Immature natural killer cell (primary cell): ENCODE measurements at regions not wholly inside any gene's neighbourhood (a gene's known extent, or its start where the extent isn't known, plus 50 kb on each side); places are given as distances from the start of the nearest gene placed in this dataset.
A peak's percentile ranks its signal among the peaks of the same experiment; 100 is the strongest.
"Not testable (repeated sequence)": the region's sequence is repeated elsewhere in the genome, so short reads cannot be mapped to it uniquely, and the experiment has no call there.

Source experiments
- DNase-seq, 3 donors: peaks; one replicate each; pipeline ENCODE4 v3.0.0; 2022; ENCODE audit warnings: mixed read lengths in 1 of 3
- H3K27ac Mint-ChIP-seq, 6 donors: one replicate each; pipeline ENCODE4 v1.8.0; 2020; ENCODE audit warnings: mixed read lengths in 6 of 6, mild to moderate bottlenecking in 5 of 6, inconsistent platforms in 4 of 6, moderate library complexity in 3 of 6
- H3K27me3 Mint-ChIP-seq, 3 donors: one replicate each; pipeline ENCODE4 v1.8.0; 2020 to 2021; ENCODE audit warnings: low read depth in 3 of 3, mild to moderate bottlenecking in 3 of 3, mixed read lengths in 3 of 3, moderate library complexity in 3 of 3, inconsistent platforms in 1 of 3
- H3K36me3 Mint-ChIP-seq, 3 donors: one replicate each; pipeline ENCODE4 v1.8.0; 2020; ENCODE audit warnings: mixed read lengths in 3 of 3, inconsistent platforms in 2 of 3, mild to moderate bottlenecking in 2 of 3
- H3K4me1 Mint-ChIP-seq, 2 donors: one replicate each; pipeline ENCODE4 v1.8.0; 2020; ENCODE audit warnings: inconsistent platforms in 2 of 2, mild to moderate bottlenecking in 2 of 2, mixed read lengths in 2 of 2, moderate library complexity in 1 of 2
- H3K4me3 Mint-ChIP-seq, 5 donors: one replicate each; pipeline ENCODE4 v1.8.0; 2020; ENCODE audit warnings: mild to moderate bottlenecking in 5 of 5, mixed read lengths in 5 of 5, inconsistent platforms in 3 of 5, moderate library complexity in 3 of 5
- H3K9me3 Mint-ChIP-seq, 6 donors: one replicate each; pipeline ENCODE4 v1.8.0; 2020; ENCODE audit warnings: mild to moderate bottlenecking in 6 of 6, mixed read lengths in 6 of 6, inconsistent platforms in 4 of 6, moderate library complexity in 3 of 6

DNA sequence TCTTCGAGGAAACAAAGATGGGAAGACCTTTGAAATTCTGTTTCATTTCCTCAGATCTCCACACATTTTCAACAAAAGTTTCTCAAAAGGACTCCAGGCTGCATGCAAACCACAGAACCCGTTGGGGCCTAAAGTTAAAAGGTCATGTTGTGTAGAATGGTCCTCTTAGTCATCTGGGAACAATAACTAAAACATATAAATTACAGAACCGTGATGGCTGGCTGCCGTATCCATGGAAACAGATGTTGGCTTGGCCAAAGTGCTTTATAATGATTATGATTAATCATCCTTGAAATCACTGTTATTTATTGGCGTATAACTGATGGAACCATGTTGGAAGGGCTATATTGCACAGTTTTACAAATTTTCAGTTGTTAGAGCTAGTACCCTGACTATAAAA lies 182.8 kb upstream of the CRIM1 start:
- Mint-ChIP-seq H3K9me3 (peaks cover 0 to 1% (median 0%) of the 10 kb centered on the region in 6 donors), H3K27ac (no peak overlapping the region), H3K27me3 (peaks cover 0 to 6% (median 0%) of the 10 kb centered on the region in 3 donors), H3K36me3 (peaks cover 0 to 3% (median 0%) of the 10 kb centered on the region in 3 donors), H3K4me3 (no peak overlapping the region), H3K4me1 (no peaks in the 10 kb centered on the region)
- DNase-seq: no peak

DNA sequence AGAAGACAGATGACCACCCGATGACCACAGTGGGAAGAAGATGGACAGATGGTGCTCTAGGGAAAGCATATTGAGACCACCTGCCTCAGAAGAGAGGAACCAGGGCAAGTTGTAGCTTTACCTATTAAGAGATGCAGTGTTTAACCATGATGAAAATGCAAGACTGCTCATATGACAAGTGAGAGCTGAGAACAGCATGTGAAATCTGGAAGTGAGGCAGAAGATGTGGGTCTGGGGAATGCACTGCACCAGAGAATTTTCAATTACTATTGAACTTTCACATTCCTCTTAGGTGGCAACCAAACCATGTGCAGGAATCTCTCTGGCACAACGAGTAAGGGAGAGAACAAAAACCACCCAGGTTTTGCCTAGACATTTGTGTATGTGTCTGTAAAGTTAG lies 184.8 kb upstream of the CRIM1 start:
- Mint-ChIP-seq H3K4me1 (no peaks in the 10 kb centered on the region), H3K36me3 (peaks cover 0 to 4% (median 3%) of the 10 kb centered on the region in 3 donors), H3K27me3 (peaks cover 0 to 6% (median 0%) of the 10 kb centered on the region in 3 donors), H3K4me3 (no peak overlapping the region), H3K9me3 (peaks cover 0 to 1% (median 0%) of the 10 kb centered on the region in 6 donors), H3K27ac (no peak overlapping the region)
- no peak for DNase-seq

DNA sequence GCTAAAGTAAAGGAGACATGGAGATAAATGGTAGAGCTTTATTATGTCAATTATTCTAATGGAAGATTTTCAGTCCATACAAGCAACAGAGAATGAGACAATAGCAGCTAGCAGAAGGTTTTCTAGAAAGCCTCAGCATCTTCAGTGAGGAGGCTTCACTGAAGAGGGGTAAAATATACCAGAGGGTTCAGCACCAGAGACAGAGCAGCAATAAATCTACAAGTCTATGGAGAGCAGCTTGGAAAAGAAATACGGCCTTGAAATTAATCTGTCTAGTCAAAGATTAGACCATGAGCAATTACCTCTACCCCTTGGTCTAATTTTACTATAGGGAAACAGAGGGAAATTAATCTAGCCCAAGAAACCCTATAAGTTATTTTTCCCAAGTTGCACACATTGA lies 185.7 kb upstream of the CRIM1 start:
- DNase-seq: no peak
- no peak overlapping the region for H3K27ac Mint-ChIP-seq
- H3K4me1 Mint-ChIP-seq: no peaks in the 10 kb centered on the region
- peaks cover 0 to 4% (median 3%) of the 10 kb centered on the region in 3 donors for H3K36me3 Mint-ChIP-seq
- H3K4me3 Mint-ChIP-seq: no peak overlapping the region
- peaks cover 0 to 1% (median 0%) of the 10 kb centered on the region in 6 donors for H3K9me3 Mint-ChIP-seq
- H3K27me3 Mint-ChIP-seq: peaks cover 0 to 7% (median 0%) of the 10 kb centered on the region in 3 donors

- no peak for DNase-seq
- Mint-ChIP-seq H3K27me3 (peaks cover 0 to 5% (median 0%) of the 10 kb centered on the region in 3 donors), H3K4me3 (no peak overlapping the region), H3K27ac (no peak overlapping the region), H3K9me3 (peaks cover 0 to 1% (median 0%) of the 10 kb centered on the region in 6 donors), H3K36me3 (peaks cover 0 to 9% (median 4%) of the 10 kb centered on the region in 3 donors), H3K4me1 (peaks cover 3 to 6% of the 10 kb centered on the region in 2 donors)
Observed at GRCh38 chr2:36168115-36168514, 187.5 kb upstream of the CRIM1 start.

GRCh38 chr2:36165132-36165531 lies 190.4 kb upstream of the CRIM1 start:
- Mint-ChIP-seq H3K27ac (no peak overlapping the region), H3K4me1 (peaks cover 3 to 6% of the 10 kb centered on the region in 2 donors), H3K9me3 (no peaks in the 10 kb centered on the region), H3K4me3 (no peak overlapping the region), H3K36me3 (peaks cover 0 to 6% (median 4%) of the 10 kb centered on the region in 3 donors), H3K27me3 (peaks cover 0 to 4% (median 3%) of the 10 kb centered on the region in 3 donors)
- no peak for DNase-seq

- Mint-ChIP-seq H3K9me3 (no peaks in the 10 kb centered on the region), H3K36me3 (peaks cover 0 to 6% (median 4%) of the 10 kb centered on the region in 3 donors), H3K4me3 (no peak overlapping the region), H3K4me1 (peaks cover 3 to 6% of the 10 kb centered on the region in 2 donors), H3K27ac (no peak overlapping the region), H3K27me3 (peaks cover 0 to 4% (median 2%) of the 10 kb centered on the region in 3 donors)
- DNase-seq: no peak
Observed at GRCh38 chr2:36163520-36164254, 191.9 kb upstream of the CRIM1 start.

DNA sequence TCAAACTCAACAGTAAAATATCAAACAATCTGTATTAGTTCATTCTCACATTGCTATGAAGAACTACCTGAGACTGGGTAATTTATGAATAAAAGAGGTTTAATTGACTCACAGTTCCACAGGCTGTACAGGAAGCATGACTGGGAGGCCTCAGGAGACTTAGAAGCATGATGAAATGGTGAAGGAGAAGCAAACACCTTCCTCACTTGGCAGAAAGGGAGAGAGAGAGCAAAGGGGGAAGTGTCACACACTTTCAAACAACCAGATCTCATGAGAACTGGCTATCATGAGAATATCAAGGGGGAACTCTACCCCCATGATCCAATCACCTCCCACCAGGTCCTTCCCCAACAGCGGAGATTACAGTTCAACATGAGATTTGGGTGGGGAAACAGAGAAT lies 198.5 kb upstream of the CRIM1 start:
- H3K4me1 Mint-ChIP-seq, H3K27ac Mint-ChIP-seq, H3K9me3 Mint-ChIP-seq, DNase-seq, H3K36me3 Mint-ChIP-seq, H3K4me3 Mint-ChIP-seq, H3K27me3 Mint-ChIP-seq: not testable (repeated sequence)

DNA sequence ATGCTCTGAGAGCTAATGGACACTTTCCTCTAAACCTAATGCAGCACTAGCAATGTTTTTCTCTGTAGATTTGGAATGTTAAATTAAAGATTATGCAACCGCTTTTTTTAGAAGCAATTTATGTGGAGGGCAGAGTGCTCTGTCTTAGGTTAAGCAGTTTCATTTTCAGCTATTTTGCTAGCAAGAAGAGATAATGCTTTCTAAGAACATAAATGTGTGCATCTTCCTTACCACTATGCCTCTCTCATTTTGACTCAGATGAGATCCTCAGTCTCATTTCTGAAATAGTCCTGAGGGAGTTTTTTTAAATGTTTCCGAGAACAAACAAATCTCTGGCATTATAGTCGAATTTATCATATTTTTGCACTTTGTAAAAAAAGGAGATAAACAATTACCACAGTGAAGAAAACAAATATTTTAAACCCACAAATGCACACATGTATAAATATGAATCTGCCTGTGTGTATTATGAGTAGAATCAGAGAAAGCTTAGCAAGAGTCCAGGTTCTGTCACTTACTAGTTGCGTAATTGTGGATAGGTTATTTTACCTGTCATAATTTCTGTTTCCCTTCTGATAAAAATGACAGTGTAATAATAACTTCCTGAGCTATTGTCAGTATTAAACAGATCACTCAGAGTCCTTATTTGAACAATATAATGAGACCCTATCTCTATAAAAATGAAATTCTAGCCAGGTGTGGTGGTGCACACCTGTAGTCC lies 207.7 kb upstream of the CRIM1 start:
- no peak for DNase-seq
- Mint-ChIP-seq H3K27me3 (peaks cover 0 to 4% (median 0%) of the 10 kb centered on the region in 3 donors), H3K4me1 (peaks cover 24 to 27% of the 10 kb centered on the region in 2 donors), H3K36me3 (peaks cover 0 to 3% (median 0%) of the 10 kb centered on the region in 3 donors), H3K4me3 (peak overlapping the region in 1 of 5 donors; percentile 48), H3K27ac (no peak overlapping the region), H3K9me3 (no peaks in the 10 kb centered on the region)

DNA sequence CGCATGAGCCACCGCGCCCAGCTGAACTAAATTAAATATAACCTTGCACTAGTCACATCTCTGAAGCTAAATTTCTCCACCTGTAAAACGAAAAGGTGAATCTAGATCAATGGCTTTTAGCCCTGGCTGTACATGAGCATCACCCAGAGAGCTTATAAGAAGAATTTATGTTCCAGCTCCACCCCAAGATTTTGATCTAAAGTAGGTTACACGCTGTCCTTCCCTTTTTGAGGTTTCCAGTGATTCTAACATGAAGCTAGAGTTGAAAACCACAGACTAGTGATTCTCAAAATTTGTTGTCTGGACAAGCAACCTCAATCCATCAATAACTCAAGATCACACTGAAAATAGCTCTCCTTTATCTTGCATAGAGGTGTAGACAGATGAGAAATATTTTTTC lies 208.8 kb upstream of the CRIM1 start:
- peaks cover 0 to 3% (median 0%) of the 10 kb centered on the region in 3 donors for H3K36me3 Mint-ChIP-seq
- H3K9me3 Mint-ChIP-seq: no peaks in the 10 kb centered on the region
- peaks cover 24 to 27% of the 10 kb centered on the region in 2 donors for H3K4me1 Mint-ChIP-seq
- peak overlapping the region in 1 of 6 donors; percentile 58 for H3K27ac Mint-ChIP-seq
- H3K4me3 Mint-ChIP-seq: peak overlapping the region in 3 of 5 donors; percentile 11 to 56 (median 55)
- no peak for DNase-seq
- peaks cover 0 to 4% (median 0%) of the 10 kb centered on the region in 3 donors for H3K27me3 Mint-ChIP-seq

GRCh38 chr2:36140391-36140790 lies 215.2 kb upstream of the CRIM1 start:
- DNase-seq: no peak
- Mint-ChIP-seq H3K4me3 (no peak overlapping the region), H3K4me1 (peaks cover 29 to 38% of the 10 kb centered on the region in 2 donors), H3K27me3 (peaks cover 0 to 4% (median 0%) of the 10 kb centered on the region in 3 donors), H3K27ac (no peak overlapping the region), H3K36me3 (peaks cover 0 to 11% (median 5%) of the 10 kb centered on the region in 3 donors), H3K9me3 (peaks cover 0 to 2% (median 0%) of the 10 kb centered on the region in 6 donors)

- H3K27me3 Mint-ChIP-seq: peaks cover 0 to under 1% (median 0%) of the 10 kb centered on the region in 3 donors
- DNase-seq: peak; percentile 3 to 23 (median 15)
- H3K9me3 Mint-ChIP-seq: peaks cover 0 to 4% (median 0%) of the 10 kb centered on the region in 6 donors
- H3K4me3 Mint-ChIP-seq: peak overlapping the region in 4 of 5 donors; percentile 30 to 78 (median 56)
- peaks cover 29 to 36% of the 10 kb centered on the region in 2 donors for H3K4me1 Mint-ChIP-seq
- peaks cover 0 to 13% (median 9%) of the 10 kb centered on the region in 3 donors for H3K36me3 Mint-ChIP-seq
- peak overlapping the region in 4 of 6 donors; percentile 17 to 56 (median 47) for H3K27ac Mint-ChIP-seq
Observed at GRCh38 chr2:36137612-36138011, 218.0 kb upstream of the CRIM1 start.

DNA sequence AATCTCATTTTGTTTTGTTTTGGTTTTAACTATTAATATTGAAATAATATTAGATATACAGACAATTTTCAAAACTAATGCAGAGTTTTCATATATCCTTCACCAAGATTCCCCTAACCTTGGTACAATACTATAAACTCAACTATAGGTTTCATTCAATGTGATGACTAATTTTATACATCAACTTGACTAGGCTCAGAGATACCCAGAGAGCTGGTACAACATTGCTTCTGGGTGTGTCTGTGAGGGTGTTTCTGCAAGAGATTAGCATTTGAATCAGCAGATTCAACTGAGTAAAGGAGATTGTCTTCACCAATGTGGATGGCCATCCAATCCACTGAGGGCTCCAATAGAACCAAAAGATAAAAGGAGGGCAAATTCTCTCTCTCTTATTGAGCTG lies 221.3 kb upstream of the CRIM1 start:
- no peak overlapping the region for H3K4me3 Mint-ChIP-seq
- H3K9me3 Mint-ChIP-seq: peaks cover 0 to 4% (median 0%) of the 10 kb centered on the region in 6 donors
- H3K27ac Mint-ChIP-seq: no peak overlapping the region
- peaks cover 0 to 13% (median 9%) of the 10 kb centered on the region in 3 donors for H3K36me3 Mint-ChIP-seq
- peaks cover 25 to 34% of the 10 kb centered on the region in 2 donors for H3K4me1 Mint-ChIP-seq
- H3K27me3 Mint-ChIP-seq: peaks cover 0 to 4% (median 2%) of the 10 kb centered on the region in 3 donors
- no peak for DNase-seq

GRCh38 chr2:36128359-36128758 lies 227.2 kb upstream of the CRIM1 start:
- no peak for DNase-seq
- Mint-ChIP-seq H3K27ac (no peak overlapping the region), H3K9me3 (peaks cover 0 to 2% (median 0%) of the 10 kb centered on the region in 6 donors), H3K4me3 (no peak overlapping the region), H3K27me3 (peaks cover 2 to 7% (median 2%) of the 10 kb centered on the region in 3 donors), H3K4me1 (peaks cover 6 to 7% of the 10 kb centered on the region in 2 donors), H3K36me3 (peaks cover 0 to 8% (median 4%) of the 10 kb centered on the region in 3 donors)

DNA sequence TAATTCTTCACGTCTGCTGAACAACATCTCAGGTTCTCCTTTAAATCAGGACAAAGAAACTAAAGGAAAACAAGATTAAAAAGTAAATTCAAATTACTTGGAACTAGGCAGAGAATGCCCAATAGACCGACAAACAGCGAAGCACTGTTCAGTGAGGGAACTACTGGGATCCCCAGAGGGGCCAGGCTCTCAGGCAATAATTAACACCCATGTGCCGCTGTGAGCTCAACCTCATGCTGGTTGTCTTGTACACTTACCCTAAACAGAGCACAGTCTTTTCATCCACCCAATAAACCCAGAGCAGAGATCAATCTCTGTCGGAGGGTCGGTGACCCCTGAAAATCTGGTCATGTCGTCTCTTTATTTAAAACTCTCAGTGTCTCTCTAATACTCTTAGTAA lies 229.9 kb upstream of the CRIM1 start:
- Mint-ChIP-seq H3K36me3 (peaks cover 0 to 16% (median 4%) of the 10 kb centered on the region in 3 donors), H3K27me3 (peaks cover 2 to 6% (median 2%) of the 10 kb centered on the region in 3 donors), H3K27ac (no peak overlapping the region), H3K4me3 (no peak overlapping the region), H3K9me3 (peaks cover 0 to 6% (median under 1%) of the 10 kb centered on the region in 6 donors), H3K4me1 (peaks cover 6 to 7% of the 10 kb centered on the region in 2 donors)
- DNase-seq: no peak
